PFSK-1 (cell line): ENCODE measurements at regions not wholly inside any gene's neighbourhood (a gene's known extent, or its start where the extent isn't known, plus 50 kb on each side); places are given as distances from the start of the nearest gene placed in this dataset.

Experiments used
- POLR2AphosphoS5 ChIP-seq: IDR thresholded peaks from 2 replicates; pipeline ENCODE4 v1.6.1; 2012; ENCODE audit warnings: low read depth, mild to moderate bottlenecking, control low read depth, low read length, moderate library complexity
- TAF1 ChIP-seq: IDR thresholded peaks from 2 replicates; pipeline ENCODE4 v1.6.1; 2012; ENCODE audit warnings: low read length, control low read depth, borderline replicate concordance; ENCODE audit not compliant: insufficient read depth
- TF ChIP-seq, protein P1 (sequence below), 2 experiments: IDR thresholded peaks; 2 replicates each; pipeline versions ENCODE4 v1.6.1 to v1.8.0; 2011 to 2012; ENCODE audit warnings: low read depth in 2 of 2, low read length in 2 of 2, control low read depth in 1 of 2, inconsistent platforms in 1 of 2, mild to moderate bottlenecking in 1 of 2, moderate library complexity in 1 of 2; ENCODE audit not compliant: insufficient read depth in 1 of 2

DNA sequence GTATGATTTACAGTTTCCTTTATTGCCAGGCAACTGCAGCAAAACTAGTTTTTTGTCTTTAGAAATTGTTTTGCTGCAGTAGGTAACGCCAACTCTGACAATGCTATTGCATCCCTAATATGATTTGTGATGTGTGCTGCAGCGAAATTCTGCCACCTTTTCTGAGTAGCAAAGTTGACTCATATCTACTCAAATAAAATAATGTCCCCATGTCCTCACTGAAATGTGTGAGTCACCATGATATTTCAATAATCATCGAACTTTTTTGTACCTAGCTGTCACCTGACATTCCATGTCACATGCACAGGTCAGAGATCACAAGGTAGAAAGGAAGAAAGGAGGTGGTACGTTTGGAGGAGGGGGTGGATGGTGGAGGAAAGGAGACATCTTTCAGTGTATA is 205.0 kb downstream of the RAD51AP2 start:
- TF ChIP-seq, protein P1, sequence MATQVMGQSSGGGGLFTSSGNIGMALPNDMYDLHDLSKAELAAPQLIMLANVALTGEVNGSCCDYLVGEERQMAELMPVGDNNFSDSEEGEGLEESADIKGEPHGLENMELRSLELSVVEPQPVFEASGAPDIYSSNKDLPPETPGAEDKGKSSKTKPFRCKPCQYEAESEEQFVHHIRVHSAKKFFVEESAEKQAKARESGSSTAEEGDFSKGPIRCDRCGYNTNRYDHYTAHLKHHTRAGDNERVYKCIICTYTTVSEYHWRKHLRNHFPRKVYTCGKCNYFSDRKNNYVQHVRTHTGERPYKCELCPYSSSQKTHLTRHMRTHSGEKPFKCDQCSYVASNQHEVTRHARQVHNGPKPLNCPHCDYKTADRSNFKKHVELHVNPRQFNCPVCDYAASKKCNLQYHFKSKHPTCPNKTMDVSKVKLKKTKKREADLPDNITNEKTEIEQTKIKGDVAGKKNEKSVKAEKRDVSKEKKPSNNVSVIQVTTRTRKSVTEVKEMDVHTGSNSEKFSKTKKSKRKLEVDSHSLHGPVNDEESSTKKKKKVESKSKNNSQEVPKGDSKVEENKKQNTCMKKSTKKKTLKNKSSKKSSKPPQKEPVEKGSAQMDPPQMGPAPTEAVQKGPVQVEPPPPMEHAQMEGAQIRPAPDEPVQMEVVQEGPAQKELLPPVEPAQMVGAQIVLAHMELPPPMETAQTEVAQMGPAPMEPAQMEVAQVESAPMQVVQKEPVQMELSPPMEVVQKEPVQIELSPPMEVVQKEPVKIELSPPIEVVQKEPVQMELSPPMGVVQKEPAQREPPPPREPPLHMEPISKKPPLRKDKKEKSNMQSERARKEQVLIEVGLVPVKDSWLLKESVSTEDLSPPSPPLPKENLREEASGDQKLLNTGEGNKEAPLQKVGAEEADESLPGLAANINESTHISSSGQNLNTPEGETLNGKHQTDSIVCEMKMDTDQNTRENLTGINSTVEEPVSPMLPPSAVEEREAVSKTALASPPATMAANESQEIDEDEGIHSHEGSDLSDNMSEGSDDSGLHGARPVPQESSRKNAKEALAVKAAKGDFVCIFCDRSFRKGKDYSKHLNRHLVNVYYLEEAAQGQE (IDR thresholded peaks at IDR 0.05; ENCODE audit: insufficient read depth in 1 of 2, low read depth in 2 of 2, low read length in 2 of 2), result no peak
- TF ChIP-seq TAF1, result no peak
- no peak for TF ChIP-seq POLR2AphosphoS5
